CD4-positive, alpha-beta T cell treated with Interleukin-2 at 100 ng/mL for 4 hours (primary cell): ENCODE measurements at regions not wholly inside any gene's neighbourhood (a gene's known extent, or its start where the extent isn't known, plus 50 kb on each side); places are given as distances from the start of the nearest gene placed in this dataset.
"Not testable (repeated sequence)": the region's sequence is repeated elsewhere in the genome, so short reads cannot be mapped to it uniquely, and the experiment has no call there.

ENCODE experiments used
- DNase-seq: peaks from one replicate; pipeline ENCODE4 v3.0.0-alpha.2; 2020; ENCODE audit warnings: low spot score

- DNase-seq = no peak
Measured at GRCh38 chr10:120111628-120112027, 219.1 kb downstream of the SEC23IP start.

- DNase-seq = no peak
Measured at GRCh38 chr10:120112809-120113208, 220.3 kb downstream of the SEC23IP start.

GRCh38 chr10:120115959-120116358, 223.4 kb downstream of the SEC23IP start:
- DNase-seq = no peak

GRCh38 chr10:120121768-120122167, 229.2 kb downstream of the SEC23IP start:
- no peak for DNase-seq

- no peak for DNase-seq
Measured at GRCh38 chr10:120131183-120131582, 238.7 kb downstream of the SEC23IP start.

GRCh38 chr10:120132811-120133210, 240.3 kb downstream of the SEC23IP start:
- no peak for DNase-seq

- DNase-seq = no peak
Measured at GRCh38 chr10:120138689-120139088, 246.2 kb downstream of the SEC23IP start.

GRCh38 chr10:120145107-120145506, 252.6 kb downstream of the SEC23IP start:
- no peak for DNase-seq

GRCh38 chr10:120156614-120157274, 264.2 kb downstream of the SEC23IP start:
- DNase-seq = no peak

GRCh38 chr10:120161111-120161510, 268.6 kb downstream of the SEC23IP start:
- DNase-seq = no peak

GRCh38 chr10:120162471-120162870, 269.9 kb downstream of the SEC23IP start:
- DNase-seq = no peak

GRCh38 chr10:120172356-120172755, 279.8 kb downstream of the SEC23IP start:
- DNase-seq = no peak

- no peak for DNase-seq
Measured at GRCh38 chr10:120174491-120174890, 282.0 kb downstream of the SEC23IP start.

GRCh38 chr10:120177330-120177729, 279.7 kb upstream of the PLPP4 start:
- no peak for DNase-seq

- DNase-seq = no peak
Measured at GRCh38 chr10:120180160-120180559, 276.9 kb upstream of the PLPP4 start.

GRCh38 chr10:120181154-120181553, 275.9 kb upstream of the PLPP4 start:
- no peak for DNase-seq

- no peak for DNase-seq
Measured at GRCh38 chr10:120182431-120182830, 274.6 kb upstream of the PLPP4 start.

GRCh38 chr10:120183546-120183945, 273.5 kb upstream of the PLPP4 start:
- no peak for DNase-seq

GRCh38 chr10:120184547-120185337, 272.3 kb upstream of the PLPP4 start:
- no peak for DNase-seq

- no peak for DNase-seq
Measured at GRCh38 chr10:120186506-120186905, 270.5 kb upstream of the PLPP4 start.

- not testable (repeated sequence) for DNase-seq
Measured at GRCh38 chr10:120187168-120187567, 269.9 kb upstream of the PLPP4 start.

- no peak for DNase-seq
Measured at GRCh38 chr10:120188950-120189349, 268.1 kb upstream of the PLPP4 start.

- DNase-seq = no peak
Measured at GRCh38 chr10:120195984-120196712, 260.9 kb upstream of the PLPP4 start.
